ENCODE measurements at regions not wholly inside any gene's neighbourhood (a gene's known extent, or its start where the extent isn't known, plus 50 kb on each side); places are given as distances from the start of the nearest gene placed in this dataset.

- no peak for DNase-seq (ENCODE audit: low read depth, low spot score)
- dilution Hi-C loops (cut with MboI; ENCODE audit: extremely low pct_ligation_motif_present, low sequenced_read_pairs), result no loop called here
- TF ChIP-seq EZH2 (IDR thresholded peaks at IDR 0.05; ENCODE audit: low read length) (no peak), CTCF (optimal IDR thresholded peaks at IDR 0.05 in 1 of 3, IDR thresholded peaks at IDR 0.05 in 1 of 3, conservative IDR thresholded peaks at IDR 0.05 in 1 of 3; ENCODE audit: extremely low read depth in 1 of 3, insufficient read depth in 2 of 3, low read length in 3 of 3) (no peak)
- H2AFZ ChIP-seq (ENCODE audit: control insufficient read depth, low read length), result no peak overlapping the region
- peaks cover 4% of the 10 kb centered on the region for H3K9me3 ChIP-seq (ENCODE audit: control insufficient read depth, low read depth, low read length)
- peak overlapping the region; percentile 80 for H3K27ac ChIP-seq (ENCODE audit: control insufficient read depth, insufficient read depth, low read length)
- H3K4me3 ChIP-seq (ENCODE audit: control insufficient read depth in 2 of 3, extremely low read depth in 1 of 3, insufficient read depth in 2 of 3, low read depth in 1 of 3, low read length in 3 of 3), result peak overlapping the region in 1 of 3 experiments; percentile 69
- H3K9me1 ChIP-seq (ENCODE audit: control insufficient read depth, extremely low read depth, insufficient read depth, low read length), result no peaks in the 10 kb centered on the region
- H3K36me3 ChIP-seq (ENCODE audit: control insufficient read depth in 2 of 2, extremely low read depth in 1 of 2, insufficient read depth in 2 of 2, low read length in 2 of 2), result no peaks in the 10 kb centered on the region
- H3K27me3 ChIP-seq (ENCODE audit: control insufficient read depth, extremely low read depth, insufficient read depth, low read length), result no peaks in the 10 kb centered on the region
- H4K20me1 ChIP-seq (ENCODE audit: control insufficient read depth, extremely low read depth, insufficient read depth, low read length), result no peaks in the 10 kb centered on the region
- H3K4me1 ChIP-seq (ENCODE audit: control insufficient read depth, extremely low read depth, insufficient read depth, low read length), result peaks cover 42% of the 10 kb centered on the region
- H3K4me2 ChIP-seq (ENCODE audit: control insufficient read depth, extremely low read depth, insufficient read depth, low read depth, low read length), result peak overlapping the region; percentile 87
- H3K79me2 ChIP-seq (ENCODE audit: control insufficient read depth, insufficient read depth, low read length), result no peaks in the 10 kb centered on the region
- no peak overlapping the region for H3K9ac ChIP-seq (ENCODE audit: control insufficient read depth, extremely low read depth, insufficient read depth, low read length)
- FAIRE-seq, result no peak
Observed at GRCh38 chr18:8948011-8948410, 154.5 kb upstream of the NDUFV2 start.

GRCh38 chr18:8948471-8949149 lies 153.9 kb upstream of the NDUFV2 start:
- Histone ChIP-seq H3K9ac (ENCODE audit: control insufficient read depth, extremely low read depth, insufficient read depth, low read length) (peak overlapping the region; percentile 68), H3K79me2 (ENCODE audit: control insufficient read depth, insufficient read depth, low read length) (no peaks in the 10 kb centered on the region), H3K27me3 (ENCODE audit: control insufficient read depth, extremely low read depth, insufficient read depth, low read length) (no peaks in the 10 kb centered on the region), H3K9me1 (ENCODE audit: control insufficient read depth, extremely low read depth, insufficient read depth, low read length) (no peaks in the 10 kb centered on the region), H3K4me1 (ENCODE audit: control insufficient read depth, extremely low read depth, insufficient read depth, low read length) (peaks cover 42% of the 10 kb centered on the region), H2AFZ (ENCODE audit: control insufficient read depth, low read length) (peak overlapping the region; percentile 79), H3K9me3 (ENCODE audit: control insufficient read depth, low read depth, low read length) (peaks cover 4% of the 10 kb centered on the region), H4K20me1 (ENCODE audit: control insufficient read depth, extremely low read depth, insufficient read depth, low read length) (no peaks in the 10 kb centered on the region), H3K4me2 (ENCODE audit: control insufficient read depth, extremely low read depth, insufficient read depth, low read depth, low read length) (peak overlapping the region; percentile 87), H3K36me3 (ENCODE audit: control insufficient read depth in 2 of 2, extremely low read depth in 1 of 2, insufficient read depth in 2 of 2, low read length in 2 of 2) (no peaks in the 10 kb centered on the region), H3K4me3 (ENCODE audit: control insufficient read depth in 2 of 3, extremely low read depth in 1 of 3, insufficient read depth in 2 of 3, low read depth in 1 of 3, low read length in 3 of 3) (peak overlapping the region; percentile 24 to 69 (median 60)), H3K27ac (ENCODE audit: control insufficient read depth, insufficient read depth, low read length) (peak overlapping the region; percentile 80)
- TF ChIP-seq EZH2 (IDR thresholded peaks at IDR 0.05; ENCODE audit: low read length) (no peak), CTCF (optimal IDR thresholded peaks at IDR 0.05 in 1 of 3, IDR thresholded peaks at IDR 0.05 in 1 of 3, conservative IDR thresholded peaks at IDR 0.05 in 1 of 3; ENCODE audit: extremely low read depth in 1 of 3, insufficient read depth in 2 of 3, low read length in 3 of 3) (no peak)
- DNase-seq (ENCODE audit: low read depth, low spot score) (no peak), FAIRE-seq (peak; percentile 99)
- dilution Hi-C loops (cut with MboI; ENCODE audit: extremely low pct_ligation_motif_present, low sequenced_read_pairs), result no loop called here
